ENCODE measurements at regions not wholly inside any gene's neighbourhood (a gene's known extent, or its start where the extent isn't known, plus 50 kb on each side); places are given as distances from the start of the nearest gene placed in this dataset.
"Not testable (repeated sequence)": the region's sequence is repeated elsewhere in the genome, so short reads cannot be mapped to it uniquely, and the experiment has no call there.

DNA sequence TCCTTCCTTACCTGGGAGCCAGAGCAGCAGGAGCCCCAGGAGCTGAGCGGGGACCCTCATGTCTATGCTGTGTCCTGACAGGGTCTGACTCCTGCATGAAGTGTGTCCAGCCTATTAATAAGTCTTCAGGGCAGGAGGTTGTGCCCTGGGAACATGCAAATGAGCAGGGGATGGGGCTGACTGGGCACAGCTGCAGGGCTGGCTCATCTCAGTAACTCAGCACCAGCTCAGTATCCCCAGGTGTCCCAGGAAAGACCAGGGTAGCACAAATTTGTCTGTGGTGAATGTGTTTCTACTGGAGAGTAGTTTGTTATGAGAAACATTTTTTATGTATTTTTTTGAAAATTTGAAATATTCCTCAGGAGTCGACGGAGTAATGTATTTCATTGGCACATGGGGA lies 301.3 kb downstream of the RPIA start:
- ATAC-seq; H3K36me3 ChIP-seq; intact Hi-C loops (cut with DNase I; ENCODE audit: low total_unique reads); H3K27me3 ChIP-seq; H3K9me3 ChIP-seq; H3K4me1 ChIP-seq; in situ Hi-C loops (cut with MboI; ENCODE audit: low sequenced_read_pairs in 4 of 4); H3K4me3 ChIP-seq; H3K27ac ChIP-seq; DNase-seq: not testable (repeated sequence)

DNA sequence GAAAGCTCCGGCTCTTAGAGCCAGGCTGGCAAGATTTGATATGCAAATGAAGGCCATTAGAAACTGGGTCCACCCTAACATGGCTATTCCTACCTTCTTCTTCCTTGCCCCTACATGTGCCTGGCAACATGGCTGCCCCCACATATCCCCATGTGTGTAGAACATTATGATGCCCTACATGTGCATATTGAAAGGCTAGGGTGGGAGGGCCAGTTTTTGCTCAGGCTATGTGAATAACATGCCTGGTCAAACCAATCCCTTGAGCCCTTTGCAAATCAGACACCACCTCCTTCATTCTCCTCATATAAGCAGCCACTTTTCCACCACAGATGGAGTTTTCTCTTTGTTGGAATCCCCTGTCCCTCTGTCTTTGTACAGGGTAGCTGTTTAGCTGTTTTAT lies 303.4 kb downstream of the RPIA start:
- H3K27ac ChIP-seq; ATAC-seq; H3K9me3 ChIP-seq; H3K27me3 ChIP-seq; H3K4me3 ChIP-seq; DNase-seq; H3K36me3 ChIP-seq; in situ Hi-C loops (cut with MboI; ENCODE audit: low sequenced_read_pairs in 4 of 4); H3K4me1 ChIP-seq; intact Hi-C loops (cut with DNase I; ENCODE audit: low total_unique reads): not testable (repeated sequence)

DNA sequence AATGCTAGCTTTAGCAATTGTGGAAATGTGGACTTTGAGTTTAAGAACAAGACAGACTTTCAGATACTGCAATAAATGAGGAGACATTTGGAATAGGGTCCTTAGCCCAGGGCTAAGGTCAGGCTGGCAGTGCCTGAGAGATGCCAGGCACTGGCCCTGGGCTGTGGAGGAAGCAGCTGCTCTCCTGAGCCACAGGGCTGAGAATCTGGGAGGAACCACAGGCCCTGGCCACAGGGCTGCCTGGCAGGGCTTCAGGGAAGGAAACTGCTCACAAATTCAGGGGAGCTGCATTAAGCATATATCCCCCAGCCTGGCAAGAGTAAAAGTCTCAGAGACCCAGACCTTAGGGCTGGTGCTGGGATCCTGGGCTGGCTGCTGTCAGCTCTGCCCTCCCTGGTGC lies 305.1 kb downstream of the RPIA start:
- H3K4me1 ChIP-seq; DNase-seq; ATAC-seq; in situ Hi-C loops (cut with MboI; ENCODE audit: low sequenced_read_pairs in 4 of 4); H3K4me3 ChIP-seq; intact Hi-C loops (cut with DNase I; ENCODE audit: low total_unique reads); H3K36me3 ChIP-seq; H3K9me3 ChIP-seq; H3K27me3 ChIP-seq; H3K27ac ChIP-seq: not testable (repeated sequence)

DNA sequence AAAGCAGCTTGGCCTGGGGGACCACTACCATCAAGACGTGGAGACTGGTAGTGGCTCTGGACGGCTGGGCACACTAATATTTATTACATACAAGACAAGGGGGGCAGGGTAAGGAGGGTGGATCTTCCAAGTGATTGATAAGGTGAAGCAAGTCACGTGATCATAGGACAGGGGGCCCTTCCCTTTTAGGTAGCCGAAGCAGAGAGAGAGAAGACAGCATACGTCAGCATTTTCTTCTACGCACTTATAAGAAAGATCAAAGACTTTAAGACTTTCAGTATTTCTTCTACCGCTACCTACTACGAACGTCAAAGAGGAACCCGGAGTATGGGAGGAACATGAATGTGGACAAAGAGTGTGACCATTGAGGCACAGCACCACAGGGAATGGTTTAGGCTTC lies 307.9 kb downstream of the RPIA start:
- intact Hi-C loops (cut with DNase I; ENCODE audit: low total_unique reads), result no loop called here

DNA sequence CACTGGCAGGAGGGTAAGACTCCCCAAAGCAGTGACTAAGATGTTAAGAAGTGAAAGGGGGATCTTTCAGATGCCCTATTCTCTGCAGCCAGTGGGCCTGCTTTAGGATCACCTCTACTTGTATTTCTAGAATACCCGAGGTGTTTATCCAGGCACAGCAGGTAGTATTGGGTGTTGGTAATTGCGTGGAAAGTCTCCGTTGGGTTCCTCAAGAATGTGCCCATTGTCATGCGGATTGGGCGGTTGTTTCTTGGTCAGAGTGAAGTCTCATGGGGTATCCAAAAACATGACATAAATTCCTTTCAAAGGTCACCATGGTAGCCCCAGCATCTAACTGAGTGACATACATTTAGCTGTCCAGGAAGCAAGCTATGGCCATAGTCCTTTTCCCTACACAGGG lies 308.8 kb downstream of the RPIA start:
- in situ Hi-C loops (cut with MboI; ENCODE audit: low sequenced_read_pairs in 4 of 4), result no loop called here
- intact Hi-C loops (cut with DNase I; ENCODE audit: low total_unique reads), result no loop called here
- TF ChIP-seq, protein P1, sequence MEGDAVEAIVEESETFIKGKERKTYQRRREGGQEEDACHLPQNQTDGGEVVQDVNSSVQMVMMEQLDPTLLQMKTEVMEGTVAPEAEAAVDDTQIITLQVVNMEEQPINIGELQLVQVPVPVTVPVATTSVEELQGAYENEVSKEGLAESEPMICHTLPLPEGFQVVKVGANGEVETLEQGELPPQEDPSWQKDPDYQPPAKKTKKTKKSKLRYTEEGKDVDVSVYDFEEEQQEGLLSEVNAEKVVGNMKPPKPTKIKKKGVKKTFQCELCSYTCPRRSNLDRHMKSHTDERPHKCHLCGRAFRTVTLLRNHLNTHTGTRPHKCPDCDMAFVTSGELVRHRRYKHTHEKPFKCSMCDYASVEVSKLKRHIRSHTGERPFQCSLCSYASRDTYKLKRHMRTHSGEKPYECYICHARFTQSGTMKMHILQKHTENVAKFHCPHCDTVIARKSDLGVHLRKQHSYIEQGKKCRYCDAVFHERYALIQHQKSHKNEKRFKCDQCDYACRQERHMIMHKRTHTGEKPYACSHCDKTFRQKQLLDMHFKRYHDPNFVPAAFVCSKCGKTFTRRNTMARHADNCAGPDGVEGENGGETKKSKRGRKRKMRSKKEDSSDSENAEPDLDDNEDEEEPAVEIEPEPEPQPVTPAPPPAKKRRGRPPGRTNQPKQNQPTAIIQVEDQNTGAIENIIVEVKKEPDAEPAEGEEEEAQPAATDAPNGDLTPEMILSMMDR (IDR thresholded peaks at IDR 0.05 in 4 of 5, conservative IDR thresholded peaks at IDR 0.05 in 1 of 5), result no peak
- no peak for TF ChIP-seq POLR2A (IDR thresholded peaks at IDR 0.05)
- H3K4me3 ChIP-seq, result no peak overlapping the region
- H3K4me1 ChIP-seq, result no peaks in the 10 kb centered on the region
- H3K27me3 ChIP-seq, result no peaks in the 10 kb centered on the region
- ATAC-seq (no peak), DNase-seq (no peak)
- no peak overlapping the region for H3K27ac ChIP-seq
- no peaks in the 10 kb centered on the region for H3K36me3 ChIP-seq
- H3K9me3 ChIP-seq, result no peaks in the 10 kb centered on the region

More for the DNA sequence above, 307.9 kb downstream of the RPIA start:
- DNase-seq (no peak), ATAC-seq (no peak)
- TF ChIP-seq POLR2A (IDR thresholded peaks at IDR 0.05), result no peak
- TF ChIP-seq, protein P1 (IDR thresholded peaks at IDR 0.05 in 4 of 5, conservative IDR thresholded peaks at IDR 0.05 in 1 of 5), result no peak
- Histone ChIP-seq H3K27me3 (no peaks in the 10 kb centered on the region), H3K36me3 (no peaks in the 10 kb centered on the region), H3K4me3 (no peak overlapping the region), H3K27ac (no peak overlapping the region), H3K4me1 (no peaks in the 10 kb centered on the region), H3K9me3 (no peaks in the 10 kb centered on the region)
- in situ Hi-C loops (cut with MboI; ENCODE audit: low sequenced_read_pairs in 4 of 4), result no loop called here

DNA sequence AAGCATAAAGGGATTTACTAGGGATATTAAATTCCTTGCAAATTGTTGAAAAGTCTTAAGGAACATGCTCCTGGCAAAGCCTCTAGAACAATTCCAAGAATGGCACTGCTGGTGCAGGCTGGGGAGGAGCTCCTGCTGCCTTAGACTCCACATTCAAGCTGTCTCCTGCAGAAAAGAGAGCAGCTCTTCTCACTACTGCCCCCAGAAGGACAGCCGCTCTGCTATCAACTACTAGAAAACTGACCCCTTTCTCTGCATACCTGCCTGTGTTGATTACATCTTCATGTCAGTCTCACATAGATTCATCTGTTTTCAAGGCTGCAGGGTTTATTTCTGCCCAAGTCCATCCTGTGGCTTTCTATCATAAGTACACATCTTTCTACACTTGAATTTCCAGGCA lies 312.8 kb downstream of the RPIA start:
- H3K27ac ChIP-seq; intact Hi-C loops (cut with DNase I; ENCODE audit: low total_unique reads); H3K36me3 ChIP-seq; H3K4me1 ChIP-seq; ATAC-seq; in situ Hi-C loops (cut with MboI; ENCODE audit: low sequenced_read_pairs in 4 of 4); H3K27me3 ChIP-seq; H3K9me3 ChIP-seq; H3K4me3 ChIP-seq; DNase-seq: not testable (repeated sequence)

DNA sequence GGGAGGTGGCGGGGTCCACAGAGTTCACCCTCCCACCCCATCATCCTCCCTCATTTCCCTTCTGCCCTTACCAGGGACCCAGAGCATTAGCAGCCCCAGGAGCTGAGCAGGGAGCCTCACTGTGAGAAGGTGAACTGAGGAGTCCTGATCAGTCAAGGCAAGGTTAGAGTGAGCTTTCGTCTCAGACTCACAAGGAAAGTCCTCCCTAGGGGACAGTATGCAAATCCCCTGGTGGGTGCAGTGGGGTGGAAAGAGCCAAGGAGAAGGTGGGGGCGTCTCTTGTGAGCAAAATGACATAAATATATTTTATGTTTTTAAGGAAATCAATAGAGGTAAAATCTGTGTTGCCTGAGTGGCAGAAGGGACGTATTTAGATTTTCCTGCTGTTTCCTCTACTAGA lies 329.1 kb downstream of the RPIA start:
- DNase-seq, ATAC-seq: not testable (repeated sequence)

DNA sequence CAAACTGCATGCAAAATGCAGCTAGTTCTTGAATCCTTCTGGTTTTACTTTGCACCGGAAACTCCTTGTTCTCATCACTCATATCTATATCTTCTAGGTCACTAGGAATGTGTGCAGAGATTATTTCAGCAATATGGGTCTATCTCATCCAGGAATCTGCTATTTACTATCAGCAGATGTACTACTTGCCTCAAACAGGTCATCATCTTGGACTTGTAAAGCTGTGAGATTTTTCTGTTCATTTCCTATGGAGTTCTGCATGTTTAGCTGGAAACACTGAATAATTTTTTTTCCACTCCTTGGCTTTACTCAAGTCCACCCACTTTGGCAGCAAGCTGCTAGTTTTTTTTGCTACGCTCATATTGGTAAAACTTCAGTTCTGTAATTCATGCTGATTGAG lies 334.8 kb downstream of the RPIA start:
- in situ Hi-C loops (cut with MboI; ENCODE audit: low sequenced_read_pairs in 4 of 4); H3K27ac ChIP-seq; DNase-seq; H3K4me3 ChIP-seq; H3K9me3 ChIP-seq; H3K36me3 ChIP-seq; H3K4me1 ChIP-seq; intact Hi-C loops (cut with DNase I; ENCODE audit: low total_unique reads); ATAC-seq; H3K27me3 ChIP-seq: not testable (repeated sequence)

More for the DNA sequence above, 329.1 kb downstream of the RPIA start:
- H3K36me3 ChIP-seq; in situ Hi-C loops (cut with MboI; ENCODE audit: low sequenced_read_pairs in 4 of 4); H3K27ac ChIP-seq; H3K27me3 ChIP-seq; H3K9me3 ChIP-seq; H3K4me1 ChIP-seq; H3K4me3 ChIP-seq; intact Hi-C loops (cut with DNase I; ENCODE audit: low total_unique reads): not testable (repeated sequence)

DNA sequence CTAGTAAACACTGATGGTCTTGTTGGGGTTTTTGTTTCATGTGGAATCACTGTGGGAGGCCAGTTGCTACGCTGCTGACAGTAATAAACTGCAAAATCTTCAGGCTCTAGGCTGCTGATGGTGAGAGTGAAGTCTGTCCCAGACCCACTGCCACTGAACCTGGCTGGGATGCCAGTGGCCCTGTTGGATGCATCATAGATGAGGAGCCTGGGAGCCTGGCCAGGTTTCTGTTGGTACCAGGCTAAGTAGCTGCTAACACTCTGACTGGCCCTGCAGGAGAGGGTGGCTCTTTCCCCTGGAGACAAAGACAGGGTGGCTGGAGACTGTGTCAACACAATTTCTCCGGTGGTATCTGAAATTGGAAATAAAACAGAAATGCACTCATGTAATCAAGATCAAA lies 335.6 kb downstream of the RPIA start:
- H3K36me3 ChIP-seq; H3K4me1 ChIP-seq; H3K4me3 ChIP-seq; DNase-seq; in situ Hi-C loops (cut with MboI; ENCODE audit: low sequenced_read_pairs in 4 of 4); intact Hi-C loops (cut with DNase I; ENCODE audit: low total_unique reads); H3K27ac ChIP-seq; H3K27me3 ChIP-seq; H3K9me3 ChIP-seq; ATAC-seq: not testable (repeated sequence)

DNA sequence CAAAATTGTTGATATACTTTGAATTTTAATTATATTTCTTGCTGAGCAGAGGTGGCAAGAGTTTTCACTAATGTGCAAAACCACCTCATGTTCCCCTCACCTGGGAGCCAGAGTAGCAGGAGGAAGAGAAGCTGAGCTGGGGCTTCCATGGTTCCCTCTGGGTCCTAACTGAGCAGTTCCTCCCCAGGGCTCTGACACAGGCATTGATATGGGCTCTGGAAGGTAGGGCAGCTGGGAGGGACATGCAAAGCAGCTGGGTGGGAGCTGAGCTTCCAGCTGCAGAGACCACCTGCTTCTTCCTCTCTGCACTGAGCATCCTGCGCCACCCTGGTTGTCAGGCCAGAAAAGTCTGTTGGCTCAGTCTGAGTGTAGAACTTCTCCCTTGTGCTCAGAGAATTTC lies 336.1 kb downstream of the RPIA start:
- in situ Hi-C loops (cut with MboI; ENCODE audit: low sequenced_read_pairs in 4 of 4), result not testable (repeated sequence)

DNA sequence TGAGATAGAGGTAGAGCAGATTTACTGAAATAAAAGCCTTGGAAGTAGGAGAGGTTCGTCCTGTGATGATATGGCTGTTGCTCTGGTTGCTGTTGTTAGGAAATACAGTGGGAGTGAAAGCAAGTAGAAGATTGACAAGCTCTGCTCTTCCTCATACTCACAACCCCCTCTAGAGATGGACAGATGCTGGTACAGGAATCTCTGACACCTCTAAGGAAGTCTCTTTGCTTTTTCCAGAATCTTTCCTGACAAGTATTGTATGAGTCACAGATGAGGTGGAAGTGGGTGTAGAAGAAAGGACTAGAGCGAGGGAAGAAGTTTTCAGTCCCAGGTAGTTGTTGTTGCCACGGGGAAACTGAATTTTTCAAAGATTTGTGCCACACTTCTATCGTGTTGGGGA lies 337.8 kb downstream of the RPIA start:
- H3K4me1 ChIP-seq; H3K27me3 ChIP-seq; intact Hi-C loops (cut with DNase I; ENCODE audit: low total_unique reads); in situ Hi-C loops (cut with MboI; ENCODE audit: low sequenced_read_pairs in 4 of 4); H3K9me3 ChIP-seq; H3K36me3 ChIP-seq; ATAC-seq; H3K27ac ChIP-seq; H3K4me3 ChIP-seq; DNase-seq: not testable (repeated sequence)

More for the DNA sequence above, 336.1 kb downstream of the RPIA start:
- H3K36me3 ChIP-seq; intact Hi-C loops (cut with DNase I; ENCODE audit: low total_unique reads); DNase-seq; H3K27ac ChIP-seq; H3K4me1 ChIP-seq; ATAC-seq; H3K27me3 ChIP-seq; H3K4me3 ChIP-seq; H3K9me3 ChIP-seq: not testable (repeated sequence)

Data from gastrocnemius medialis (tissue), 4 donors.